Lower leg skin (tissue), 3 donors: ENCODE measurements at regions not wholly inside any gene's neighbourhood (a gene's known extent, or its start where the extent isn't known, plus 50 kb on each side); places are given as distances from the start of the nearest gene placed in this dataset.

Experiments used
- CTCF ChIP-seq, 3 donors: fragments of 450-650 bp; IDR thresholded peaks; one replicate each; pipeline ENCODE4 v1.5.1; 2016; ENCODE audit warnings: antibody characterized with exemption in 3 of 3, mild to moderate bottlenecking in 3 of 3, moderate library complexity in 2 of 3
- POLR2A ChIP-seq, 2 donors: fragments of 450-650 bp; IDR thresholded peaks; one replicate each; pipeline ENCODE4 v1.6.1; 2016 to 2017; ENCODE audit warnings: antibody characterized with exemption in 2 of 2, mild to moderate bottlenecking in 1 of 2, moderate library complexity in 1 of 2

DNA sequence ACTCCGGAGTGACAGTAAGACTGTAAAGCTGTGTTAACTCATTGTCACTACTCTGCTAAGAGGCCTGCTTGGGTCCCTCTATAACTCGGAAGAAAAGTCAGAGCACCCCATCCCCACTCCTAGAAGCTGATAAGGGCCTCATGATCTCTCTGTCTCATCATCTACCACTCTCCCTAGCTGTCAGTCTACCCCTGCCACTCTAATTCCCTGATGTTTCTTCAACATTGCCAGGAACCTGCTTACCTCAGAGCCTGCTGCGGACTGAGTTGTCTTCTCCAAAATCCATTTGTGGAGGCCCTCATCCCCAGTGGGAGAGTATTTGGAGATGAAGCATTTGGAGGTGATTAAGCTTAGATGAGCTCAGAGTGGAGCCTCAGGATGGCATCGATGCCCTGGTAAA lies 1092.2 kb downstream of the TBC1D22A start:
- no peak for TF ChIP-seq CTCF (IDR thresholded peaks at IDR 0.05)
- TF ChIP-seq POLR2A (IDR thresholded peaks at IDR 0.05): no peak
